Keratinocyte (primary cell): ENCODE measurements at regions not wholly inside any gene's neighbourhood (a gene's known extent, or its start where the extent isn't known, plus 50 kb on each side); places are given as distances from the start of the nearest gene placed in this dataset.
A peak's percentile ranks its signal among the peaks of the same experiment; 100 is the strongest.

ENCODE experiments used
- DNase-seq: peaks from one replicate; pipeline ENCODE4 v3.0.0-alpha.2; 2011; ENCODE audit warnings: low read depth, missing footprints, low spot score
- FAIRE-seq: peaks from 2 replicates; lab custom pipeline; 2011; peaks lifted over from hg19 to GRCh38; lab: Jason Lieb, UNC
- H2AFZ ChIP-seq: 2 replicates; pipeline ENCODE4 v1.6.0; 2012; ENCODE audit warnings: low read length, control low read depth, inconsistent platforms; ENCODE audit not compliant: control insufficient read depth
- H3K27ac ChIP-seq: 2 replicates; pipeline ENCODE4 v1.5.1; 2011; ENCODE audit warnings: low read length; ENCODE audit not compliant: control insufficient read depth, insufficient read depth
- H3K27me3 ChIP-seq: 3 replicates; pipeline ENCODE4 v1.6.0; 2011; ENCODE audit warnings: low read length; ENCODE audit not compliant: control insufficient read depth, insufficient read depth; ENCODE audit errors: extremely low read depth
- H3K36me3 ChIP-seq, 2 experiments: 2 replicates in 1 of 2; 3 replicates in 1 of 2; pipeline ENCODE4 v1.5.1; 2011; ENCODE audit warnings: low read length in 2 of 2, mild to moderate bottlenecking in 1 of 2; ENCODE audit not compliant: control insufficient read depth in 2 of 2, insufficient read depth in 2 of 2; ENCODE audit errors: extremely low read depth in 1 of 2
- H3K4me1 ChIP-seq: 3 replicates; pipeline ENCODE4 v1.5.1; 2011; ENCODE audit warnings: low read length; ENCODE audit not compliant: control insufficient read depth, insufficient read depth; ENCODE audit errors: extremely low read depth
- H3K4me2 ChIP-seq: 3 replicates; pipeline ENCODE4 v1.6.0; 2011; ENCODE audit warnings: low read depth, low read length; ENCODE audit not compliant: control insufficient read depth, insufficient read depth; ENCODE audit errors: extremely low read depth
- H3K4me3 ChIP-seq, 3 experiments: fragments of 200-600 bp in 1 of 3; sonication (generic) in 1 of 3; 2 replicates in 2 of 3; 3 replicates in 1 of 3; pipeline ENCODE4 v1.5.1; 2011 to 2016; ENCODE audit warnings: low read length in 3 of 3, mild to moderate bottlenecking in 3 of 3, control low read depth in 2 of 3, inconsistent platforms in 1 of 3, low read depth in 1 of 3, mixed read lengths in 1 of 3, mixed run types in 1 of 3, moderate library complexity in 1 of 3; ENCODE audit not compliant: control insufficient read depth in 2 of 3, insufficient read depth in 2 of 3; ENCODE audit errors: extremely low read depth in 1 of 3
- H3K79me2 ChIP-seq: 2 replicates; pipeline ENCODE4 v1.6.0; 2012; ENCODE audit warnings: low read length; ENCODE audit not compliant: control insufficient read depth, insufficient read depth
- H3K9ac ChIP-seq: 3 replicates; pipeline ENCODE4 v1.6.0; 2011; ENCODE audit warnings: low read length; ENCODE audit not compliant: control insufficient read depth, insufficient read depth; ENCODE audit errors: extremely low read depth
- H3K9me1 ChIP-seq: 3 replicates; pipeline ENCODE4 v1.6.0; 2011; ENCODE audit warnings: low read length; ENCODE audit not compliant: control insufficient read depth, insufficient read depth; ENCODE audit errors: extremely low read depth
- H3K9me3 ChIP-seq: 2 replicates; pipeline ENCODE4 v1.5.1; 2012; ENCODE audit warnings: low read depth, low read length; ENCODE audit not compliant: control insufficient read depth
- H4K20me1 ChIP-seq: 3 replicates; pipeline ENCODE4 v1.6.0; 2011; ENCODE audit warnings: low read length; ENCODE audit not compliant: control insufficient read depth, insufficient read depth; ENCODE audit errors: extremely low read depth
- CTCF ChIP-seq, 3 experiments: IDR thresholded peaks in 1 of 3; conservative IDR thresholded peaks in 1 of 3; optimal IDR thresholded peaks in 1 of 3; 2 replicates in 2 of 3; 3 replicates in 1 of 3; pipeline versions ENCODE3 to v1.5.1; 2011; ENCODE audit warnings: low read length in 3 of 3, mild to moderate bottlenecking in 3 of 3, moderate library complexity in 2 of 3, control low read depth in 1 of 3, inconsistent platforms in 1 of 3; ENCODE audit not compliant: insufficient read depth in 2 of 3; ENCODE audit errors: extremely low read depth in 1 of 3
- EZH2 ChIP-seq: IDR thresholded peaks from one replicate; pipeline ENCODE4 v1.6.1; 2012; ENCODE audit warnings: inconsistent platforms, mild to moderate bottlenecking, low read length, moderate library complexity
- dilution Hi-C: fragments of 300-500 bp; cut with MboI; formaldehyde crosslinking; loops from one replicate; pipeline ENCODE4 v1.7.0; 2020; ENCODE audit warnings: low sequenced_read_pairs; ENCODE audit not compliant: extremely low pct_ligation_motif_present

DNA sequence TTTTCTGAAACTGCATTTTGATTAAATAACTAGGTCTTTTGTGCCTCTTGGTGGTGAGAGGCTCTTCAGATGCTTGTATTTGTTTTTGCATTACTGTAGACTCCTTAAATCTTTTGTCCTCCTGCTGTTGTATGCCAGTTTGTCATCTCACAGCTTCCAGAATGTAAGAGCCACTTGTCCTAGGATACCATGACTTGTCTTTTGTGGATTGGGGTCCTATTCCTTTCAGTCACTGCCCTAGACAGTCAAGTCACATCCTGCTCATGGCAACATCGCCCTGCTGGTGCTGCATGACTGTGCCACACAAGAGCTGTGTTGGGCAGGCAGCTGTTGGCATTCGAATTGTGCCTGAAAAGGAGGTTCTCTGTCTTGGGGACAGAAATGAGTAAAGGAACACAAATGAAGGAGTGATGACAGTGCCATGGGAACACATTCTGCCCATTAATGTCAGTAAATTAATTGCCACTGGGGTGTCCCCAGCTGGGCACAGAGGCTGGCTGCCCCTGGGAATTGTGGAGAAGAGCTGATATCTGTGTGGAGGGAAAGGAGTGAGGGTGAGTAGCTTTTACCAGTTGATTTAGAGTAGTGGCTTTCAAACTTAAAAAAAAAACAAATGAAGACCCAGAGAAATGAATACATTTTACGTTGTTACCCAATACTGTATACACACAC is 140.3 kb downstream of the ARL6IP6 start:
- Histone ChIP-seq H2AFZ (no peak overlapping the region), H3K4me3 (no peak overlapping the region), H3K79me2 (no peaks in the 10 kb centered on the region), H3K9me3 (no peaks in the 10 kb centered on the region), H3K36me3 (no peaks in the 10 kb centered on the region), H3K27ac (no peak overlapping the region), H3K9me1 (no peaks in the 10 kb centered on the region), H3K4me2 (no peak overlapping the region), H3K4me1 (no peaks in the 10 kb centered on the region), H4K20me1 (no peaks in the 10 kb centered on the region), H3K27me3 (no peaks in the 10 kb centered on the region), H3K9ac (no peak overlapping the region)
- dilution Hi-C loops = no loop called here
- TF ChIP-seq CTCF (optimal IDR thresholded peaks at IDR 0.05 in 1 of 3, IDR thresholded peaks at IDR 0.05 in 1 of 3, conservative IDR thresholded peaks at IDR 0.05 in 1 of 3; ENCODE audit: extremely low read depth in 1 of 3, insufficient read depth in 2 of 3, low read length in 3 of 3) = no peak
- no peak for TF ChIP-seq EZH2
- FAIRE-seq = no peak
- no peak for DNase-seq

DNA sequence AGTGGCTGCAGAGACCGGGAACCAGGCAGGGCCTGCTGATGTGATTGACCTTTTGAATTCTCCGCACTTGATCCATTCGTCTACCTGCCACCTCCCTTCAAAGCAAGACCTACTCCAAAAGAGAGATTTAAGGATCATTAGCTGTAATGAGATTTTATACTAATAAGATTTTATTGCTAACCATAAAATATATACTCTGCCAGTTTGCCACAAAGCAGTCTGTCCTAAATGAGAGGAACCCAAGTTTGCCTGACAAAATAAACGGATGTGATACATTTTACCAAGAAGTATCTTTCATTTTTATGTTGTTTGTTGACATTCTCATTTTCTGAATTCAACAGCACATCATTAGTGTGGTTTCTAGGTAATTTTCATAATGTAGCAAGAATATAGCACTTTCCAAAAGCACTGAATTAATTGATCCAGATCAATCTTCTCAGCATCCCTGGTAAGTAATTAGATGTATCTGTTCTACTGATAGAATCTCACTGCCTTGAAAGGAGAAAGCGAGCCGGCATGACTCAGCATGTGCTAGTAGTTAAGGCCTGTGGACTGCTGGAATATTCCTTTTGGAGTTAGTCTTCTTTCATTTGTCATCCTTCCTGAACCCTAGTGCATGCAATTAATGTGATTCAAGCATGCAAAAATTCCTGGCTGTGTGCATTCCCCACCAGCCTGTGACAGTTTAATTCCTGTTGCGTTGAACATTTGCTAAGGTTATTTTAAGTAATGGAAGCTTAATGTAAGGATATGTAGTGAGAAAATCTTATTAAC is 128.5 kb downstream of the ARL6IP6 start:
- Histone ChIP-seq H3K9me1 (no peaks in the 10 kb centered on the region), H3K4me3 (no peak overlapping the region), H2AFZ (no peak overlapping the region), H3K79me2 (no peaks in the 10 kb centered on the region), H3K36me3 (no peaks in the 10 kb centered on the region), H3K9me3 (no peaks in the 10 kb centered on the region), H3K9ac (no peak overlapping the region), H4K20me1 (no peaks in the 10 kb centered on the region), H3K27ac (no peak overlapping the region), H3K4me1 (no peaks in the 10 kb centered on the region), H3K4me2 (no peak overlapping the region), H3K27me3 (no peaks in the 10 kb centered on the region)
- dilution Hi-C loops = no loop called here
- no peak for TF ChIP-seq CTCF (optimal IDR thresholded peaks at IDR 0.05 in 1 of 3, IDR thresholded peaks at IDR 0.05 in 1 of 3, conservative IDR thresholded peaks at IDR 0.05 in 1 of 3; ENCODE audit: extremely low read depth in 1 of 3, insufficient read depth in 2 of 3, low read length in 3 of 3)
- no peak for TF ChIP-seq EZH2
- DNase-seq = no peak
- FAIRE-seq = peak; percentile 20
